Epithelial cell of esophagus (primary cell): ENCODE measurements at regions not wholly inside any gene's neighbourhood (a gene's known extent, or its start where the extent isn't known, plus 50 kb on each side); places are given as distances from the start of the nearest gene placed in this dataset.

ENCODE experiments used
- DNase-seq: peaks from one replicate; pipeline ENCODE4 v3.0.0; 2010; ENCODE audit warnings: low read depth
- H3K4me3 ChIP-seq: 2 replicates; pipeline ENCODE4 v1.5.1; 2011; ENCODE audit warnings: mild to moderate bottlenecking, low read length, control low read depth
- CTCF ChIP-seq: IDR thresholded peaks from 2 replicates; pipeline ENCODE4 v1.5.1; 2011; ENCODE audit warnings: low read depth, mild to moderate bottlenecking, low read length, control low read depth, inconsistent platforms; ENCODE audit not compliant: insufficient read depth; ENCODE audit errors: missing control alignments

DNA sequence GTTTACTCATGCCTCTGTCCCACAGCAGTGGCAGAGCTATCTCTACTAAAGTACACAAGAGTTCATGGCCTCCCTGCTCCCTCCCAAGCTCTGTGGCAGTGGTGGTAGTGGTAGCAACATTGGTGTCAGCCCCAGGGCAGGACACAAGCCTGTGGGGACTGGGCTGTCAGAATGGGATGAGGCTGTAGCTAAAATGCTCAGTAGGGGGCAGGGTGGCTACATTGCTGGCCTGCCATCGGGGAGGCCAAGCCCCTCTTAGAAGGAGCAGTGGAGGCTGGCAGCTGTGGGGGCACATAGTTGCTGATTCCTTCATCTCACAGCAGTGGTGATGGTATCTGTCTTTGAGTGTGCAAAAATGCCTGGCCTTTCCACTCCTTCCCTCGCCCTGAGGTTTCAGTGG lies 461.7 kb downstream of the PCDH18 start:
- H3K4me3 ChIP-seq: no peak overlapping the region
- TF ChIP-seq CTCF: no peak
- DNase-seq: no peak

DNA sequence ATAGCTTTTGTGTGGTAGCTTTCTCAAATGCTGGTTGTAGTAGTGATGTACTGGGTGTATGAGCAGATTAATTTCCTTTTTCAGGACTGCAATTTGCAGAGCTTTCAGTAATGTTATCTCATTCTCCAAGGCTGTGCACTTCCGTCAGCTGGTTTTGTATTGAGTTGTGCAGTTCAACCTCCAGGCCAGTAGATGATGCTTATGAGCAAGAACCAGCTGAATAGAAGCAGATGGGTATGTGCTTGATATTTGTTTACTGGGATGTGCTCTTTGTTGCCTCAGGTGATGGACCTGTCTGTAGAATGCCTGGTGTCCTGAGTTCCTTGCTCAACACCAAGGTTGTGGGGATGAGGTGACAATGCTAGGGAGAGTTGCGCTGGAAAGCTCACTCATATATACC lies 462.8 kb downstream of the PCDH18 start:
- no peak for TF ChIP-seq CTCF
- no peak overlapping the region for H3K4me3 ChIP-seq
- DNase-seq: no peak

DNA sequence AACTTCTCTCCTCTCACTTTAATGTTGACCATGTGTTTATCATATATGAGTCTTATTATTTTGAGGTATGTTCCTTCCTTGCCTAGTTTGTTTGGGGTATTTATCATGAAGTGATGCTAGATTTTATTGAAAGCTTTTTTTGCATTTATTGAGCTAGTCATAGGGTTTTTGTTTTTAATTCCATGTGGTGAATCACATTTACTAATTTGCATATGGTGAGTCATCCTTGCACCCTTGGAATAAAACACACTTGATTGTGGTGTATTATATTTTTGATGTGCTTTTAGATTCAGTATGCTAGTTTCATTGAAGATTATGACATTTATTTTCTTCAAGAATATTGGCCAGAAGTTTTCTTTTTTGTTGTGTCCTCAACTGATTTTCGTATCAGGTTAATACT lies 464.6 kb downstream of the PCDH18 start:
- TF ChIP-seq CTCF: no peak
- peak; percentile 4 for DNase-seq
- no peak overlapping the region for H3K4me3 ChIP-seq

GRCh38 chr4:137065311-137065710 lies 467.0 kb downstream of the PCDH18 start:
- H3K4me3 ChIP-seq: no peak overlapping the region
- no peak for TF ChIP-seq CTCF
- peak; percentile 40 for DNase-seq

DNA sequence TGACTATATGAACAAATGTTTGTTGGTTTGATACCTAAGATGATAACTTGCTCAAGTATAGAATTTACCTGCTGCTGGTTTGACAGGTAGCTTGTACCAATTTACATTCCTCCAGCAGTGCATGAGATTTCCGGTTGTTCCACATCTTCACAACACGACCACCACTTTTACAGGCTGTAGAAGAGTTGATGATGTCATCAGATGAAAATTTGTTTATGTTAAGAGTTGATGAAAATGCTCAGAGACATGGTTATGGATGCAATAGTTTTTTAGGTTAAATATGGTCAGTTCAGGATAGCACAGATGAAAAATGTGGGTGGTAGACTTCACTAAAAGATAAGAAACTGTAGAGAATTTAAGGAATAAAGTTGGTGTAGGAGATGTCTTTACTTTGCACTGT lies 468.3 kb downstream of the PCDH18 start:
- no peak overlapping the region for H3K4me3 ChIP-seq
- TF ChIP-seq CTCF: no peak
- DNase-seq: no peak

DNA sequence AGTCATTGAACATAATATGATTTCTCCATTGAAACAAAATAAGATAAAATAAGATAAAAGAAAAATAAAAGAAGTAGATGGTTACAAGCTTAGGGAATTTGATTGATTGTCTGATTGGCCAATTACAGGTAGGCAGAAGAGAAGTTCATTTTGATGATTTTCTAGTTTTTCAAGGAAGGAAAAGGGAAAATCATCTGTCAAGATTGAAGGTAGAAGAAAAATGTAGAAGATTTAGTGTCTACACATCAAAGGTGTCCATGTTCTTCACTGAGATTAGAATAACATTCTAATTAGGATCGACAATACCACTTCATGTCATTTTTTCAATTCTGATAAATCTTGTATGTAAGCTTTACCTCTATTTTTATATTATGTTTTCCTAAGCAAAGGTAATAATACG lies 489.1 kb downstream of the PCDH18 start:
- H3K4me3 ChIP-seq: no peak overlapping the region
- DNase-seq: no peak
- no peak for TF ChIP-seq CTCF

DNA sequence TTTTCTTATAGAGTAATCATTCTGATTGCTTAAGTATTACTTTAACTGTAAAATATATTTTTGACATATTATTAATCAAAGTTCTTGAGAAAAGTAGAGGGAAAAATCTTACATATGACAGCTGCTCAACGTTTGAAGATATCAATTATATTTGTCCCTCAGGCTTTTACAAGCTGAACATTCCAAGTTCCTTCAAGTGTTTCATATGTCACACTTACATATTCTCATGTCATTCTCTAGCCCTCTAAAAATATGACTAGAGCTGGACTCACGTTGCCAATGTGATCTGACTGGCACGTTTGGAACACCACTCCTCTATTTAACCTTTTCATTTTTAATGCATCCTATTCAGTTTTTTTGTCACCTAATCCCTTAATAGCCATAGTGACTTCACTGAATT lies 492.9 kb downstream of the PCDH18 start:
- no peak for TF ChIP-seq CTCF
- no peak for DNase-seq
- H3K4me3 ChIP-seq: no peak overlapping the region
